Keratinocyte (primary cell): ENCODE measurements at regions not wholly inside any gene's neighbourhood (a gene's known extent, or its start where the extent isn't known, plus 50 kb on each side); places are given as distances from the start of the nearest gene placed in this dataset.

Experiments
- DNase-seq: peaks from one replicate; pipeline ENCODE4 v3.0.0-alpha.2; 2011; ENCODE audit warnings: low read depth, missing footprints, low spot score
- FAIRE-seq: peaks from 2 replicates; lab custom pipeline; 2011; peaks lifted over from hg19 to GRCh38; lab: Jason Lieb, UNC
- H2AFZ ChIP-seq: 2 replicates; pipeline ENCODE4 v1.6.0; 2012; ENCODE audit warnings: low read length, control low read depth, inconsistent platforms; ENCODE audit not compliant: control insufficient read depth
- H3K27ac ChIP-seq: 2 replicates; pipeline ENCODE4 v1.5.1; 2011; ENCODE audit warnings: low read length; ENCODE audit not compliant: control insufficient read depth, insufficient read depth
- H3K27me3 ChIP-seq: 3 replicates; pipeline ENCODE4 v1.6.0; 2011; ENCODE audit warnings: low read length; ENCODE audit not compliant: control insufficient read depth, insufficient read depth; ENCODE audit errors: extremely low read depth
- H3K36me3 ChIP-seq, 2 experiments: 2 replicates in 1 of 2; 3 replicates in 1 of 2; pipeline ENCODE4 v1.5.1; 2011; ENCODE audit warnings: low read length in 2 of 2, mild to moderate bottlenecking in 1 of 2; ENCODE audit not compliant: control insufficient read depth in 2 of 2, insufficient read depth in 2 of 2; ENCODE audit errors: extremely low read depth in 1 of 2
- H3K4me1 ChIP-seq: 3 replicates; pipeline ENCODE4 v1.5.1; 2011; ENCODE audit warnings: low read length; ENCODE audit not compliant: control insufficient read depth, insufficient read depth; ENCODE audit errors: extremely low read depth
- H3K4me2 ChIP-seq: 3 replicates; pipeline ENCODE4 v1.6.0; 2011; ENCODE audit warnings: low read depth, low read length; ENCODE audit not compliant: control insufficient read depth, insufficient read depth; ENCODE audit errors: extremely low read depth
- H3K4me3 ChIP-seq, 3 experiments: fragments of 200-600 bp in 1 of 3; sonication (generic) in 1 of 3; 2 replicates in 2 of 3; 3 replicates in 1 of 3; pipeline ENCODE4 v1.5.1; 2011 to 2016; ENCODE audit warnings: low read length in 3 of 3, mild to moderate bottlenecking in 3 of 3, control low read depth in 2 of 3, inconsistent platforms in 1 of 3, low read depth in 1 of 3, mixed read lengths in 1 of 3, mixed run types in 1 of 3, moderate library complexity in 1 of 3; ENCODE audit not compliant: control insufficient read depth in 2 of 3, insufficient read depth in 2 of 3; ENCODE audit errors: extremely low read depth in 1 of 3
- H3K79me2 ChIP-seq: 2 replicates; pipeline ENCODE4 v1.6.0; 2012; ENCODE audit warnings: low read length; ENCODE audit not compliant: control insufficient read depth, insufficient read depth
- H3K9ac ChIP-seq: 3 replicates; pipeline ENCODE4 v1.6.0; 2011; ENCODE audit warnings: low read length; ENCODE audit not compliant: control insufficient read depth, insufficient read depth; ENCODE audit errors: extremely low read depth
- H3K9me1 ChIP-seq: 3 replicates; pipeline ENCODE4 v1.6.0; 2011; ENCODE audit warnings: low read length; ENCODE audit not compliant: control insufficient read depth, insufficient read depth; ENCODE audit errors: extremely low read depth
- H3K9me3 ChIP-seq: 2 replicates; pipeline ENCODE4 v1.5.1; 2012; ENCODE audit warnings: low read depth, low read length; ENCODE audit not compliant: control insufficient read depth
- H4K20me1 ChIP-seq: 3 replicates; pipeline ENCODE4 v1.6.0; 2011; ENCODE audit warnings: low read length; ENCODE audit not compliant: control insufficient read depth, insufficient read depth; ENCODE audit errors: extremely low read depth
- CTCF ChIP-seq, 3 experiments: IDR thresholded peaks in 1 of 3; conservative IDR thresholded peaks in 1 of 3; optimal IDR thresholded peaks in 1 of 3; 2 replicates in 2 of 3; 3 replicates in 1 of 3; pipeline versions ENCODE3 to v1.5.1; 2011; ENCODE audit warnings: low read length in 3 of 3, mild to moderate bottlenecking in 3 of 3, moderate library complexity in 2 of 3, control low read depth in 1 of 3, inconsistent platforms in 1 of 3; ENCODE audit not compliant: insufficient read depth in 2 of 3; ENCODE audit errors: extremely low read depth in 1 of 3
- EZH2 ChIP-seq: IDR thresholded peaks from one replicate; pipeline ENCODE4 v1.6.1; 2012; ENCODE audit warnings: inconsistent platforms, mild to moderate bottlenecking, low read length, moderate library complexity
- dilution Hi-C: fragments of 300-500 bp; cut with MboI; formaldehyde crosslinking; loops from one replicate; pipeline ENCODE4 v1.7.0; 2020; ENCODE audit warnings: low sequenced_read_pairs; ENCODE audit not compliant: extremely low pct_ligation_motif_present

DNA sequence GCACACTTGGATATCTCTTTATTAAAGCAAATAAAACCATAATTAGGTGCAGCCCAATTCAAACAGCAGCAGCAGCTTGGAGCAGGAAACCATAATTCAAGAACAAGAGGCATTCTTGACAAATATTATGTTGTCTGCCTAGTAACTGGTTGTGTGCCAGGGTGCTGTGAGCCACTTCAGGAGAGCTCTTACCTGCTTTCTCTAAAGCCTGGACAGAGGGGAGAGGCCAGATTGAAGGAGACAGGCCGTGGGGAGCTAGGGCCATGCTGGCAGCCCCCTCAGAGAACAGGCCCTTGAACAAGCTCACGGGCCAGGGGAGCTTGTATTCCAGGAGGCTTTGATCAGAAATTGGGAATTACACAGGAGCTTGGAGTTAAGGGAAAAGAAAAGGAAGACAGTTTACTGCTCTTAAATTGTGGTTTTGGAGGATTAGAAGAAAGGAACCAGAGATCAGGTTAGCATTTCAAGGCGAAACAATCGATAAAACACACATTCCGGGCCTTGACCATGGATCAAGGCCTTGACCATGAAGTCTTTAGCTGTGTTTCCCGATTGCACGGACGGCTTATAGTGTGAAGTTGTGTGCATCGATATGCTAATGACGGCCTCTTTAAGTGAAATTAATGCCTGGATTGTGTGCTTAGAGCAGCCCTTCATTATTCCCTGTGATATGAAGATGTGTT is 69.8 kb upstream of the NKX2-2 start:
- no peak for TF ChIP-seq CTCF (optimal IDR thresholded peaks at IDR 0.05 in 1 of 3, IDR thresholded peaks at IDR 0.05 in 1 of 3, conservative IDR thresholded peaks at IDR 0.05 in 1 of 3; ENCODE audit: extremely low read depth in 1 of 3, insufficient read depth in 2 of 3, low read length in 3 of 3)
- no peak for TF ChIP-seq EZH2
- Histone ChIP-seq H4K20me1 (no peaks in the 10 kb centered on the region), H2AFZ (no peak overlapping the region), H3K4me1 (no peaks in the 10 kb centered on the region), H3K4me2 (no peak overlapping the region), H3K27ac (no peak overlapping the region), H3K9ac (no peak overlapping the region), H3K79me2 (no peaks in the 10 kb centered on the region), H3K4me3 (no peak overlapping the region), H3K36me3 (no peaks in the 10 kb centered on the region), H3K9me1 (no peaks in the 10 kb centered on the region), H3K9me3 (no peaks in the 10 kb centered on the region), H3K27me3 (no peaks in the 10 kb centered on the region)
- dilution Hi-C loops = no loop called here
- FAIRE-seq (no peak), DNase-seq (no peak)

DNA sequence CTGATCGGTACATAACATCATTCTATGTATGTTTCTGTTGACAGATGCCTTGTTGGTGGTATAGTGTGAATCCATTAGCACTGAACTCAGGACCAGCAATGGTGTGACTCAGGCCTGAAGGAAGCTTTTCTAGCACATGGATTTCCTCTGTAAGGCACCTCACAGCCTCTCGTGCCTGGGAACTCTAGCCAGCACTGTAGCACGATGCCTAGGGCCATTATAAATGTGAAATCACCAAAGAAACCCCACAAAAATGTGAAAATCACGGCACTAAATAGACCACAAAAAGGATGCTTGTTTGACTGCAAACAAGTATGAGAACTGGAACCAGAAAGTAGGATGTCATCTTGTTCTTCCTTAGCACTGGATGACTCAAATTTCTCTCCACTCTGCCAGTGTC is 63.7 kb upstream of the NKX2-2 start:
- H3K9me3 ChIP-seq = no peaks in the 10 kb centered on the region
- H3K4me2 ChIP-seq = no peak overlapping the region
- no peaks in the 10 kb centered on the region for H3K27me3 ChIP-seq
- H4K20me1 ChIP-seq = no peaks in the 10 kb centered on the region
- no peaks in the 10 kb centered on the region for H3K9me1 ChIP-seq
- no peak overlapping the region for H3K27ac ChIP-seq
- no peaks in the 10 kb centered on the region for H3K4me1 ChIP-seq
- H2AFZ ChIP-seq = no peak overlapping the region
- H3K9ac ChIP-seq = no peak overlapping the region
- H3K4me3 ChIP-seq = no peak overlapping the region
- no peaks in the 10 kb centered on the region for H3K79me2 ChIP-seq
- dilution Hi-C loops = no loop called here
- TF ChIP-seq CTCF (optimal IDR thresholded peaks at IDR 0.05 in 1 of 3, IDR thresholded peaks at IDR 0.05 in 1 of 3, conservative IDR thresholded peaks at IDR 0.05 in 1 of 3; ENCODE audit: extremely low read depth in 1 of 3, insufficient read depth in 2 of 3, low read length in 3 of 3) (no peak), EZH2 (no peak)
- H3K36me3 ChIP-seq = no peaks in the 10 kb centered on the region
- DNase-seq (no peak), FAIRE-seq (no peak)
